ENCODE measurements at regions not wholly inside any gene's neighbourhood (a gene's known extent, or its start where the extent isn't known, plus 50 kb on each side); places are given as distances from the start of the nearest gene placed in this dataset.

GRCh38 chr18:76174451-76174850 lies 320.6 kb downstream of the ZNF516 start:
- no peak for TF ChIP-seq CTCF (conservative IDR thresholded peaks at IDR 0.05; ENCODE audit: low read depth, low read length)
- DNase-seq (ENCODE audit: low read depth): no peak
- H3K4me3 ChIP-seq (ENCODE audit: low read length): no peak overlapping the region

- no peak for TF ChIP-seq CTCF (conservative IDR thresholded peaks at IDR 0.05; ENCODE audit: low read depth, low read length)
- no peak for DNase-seq (ENCODE audit: low read depth)
- no peak overlapping the region for H3K4me3 ChIP-seq (ENCODE audit: low read length)
Measured at GRCh38 chr18:76169733-76170132, 325.3 kb downstream of the ZNF516 start.

DNA sequence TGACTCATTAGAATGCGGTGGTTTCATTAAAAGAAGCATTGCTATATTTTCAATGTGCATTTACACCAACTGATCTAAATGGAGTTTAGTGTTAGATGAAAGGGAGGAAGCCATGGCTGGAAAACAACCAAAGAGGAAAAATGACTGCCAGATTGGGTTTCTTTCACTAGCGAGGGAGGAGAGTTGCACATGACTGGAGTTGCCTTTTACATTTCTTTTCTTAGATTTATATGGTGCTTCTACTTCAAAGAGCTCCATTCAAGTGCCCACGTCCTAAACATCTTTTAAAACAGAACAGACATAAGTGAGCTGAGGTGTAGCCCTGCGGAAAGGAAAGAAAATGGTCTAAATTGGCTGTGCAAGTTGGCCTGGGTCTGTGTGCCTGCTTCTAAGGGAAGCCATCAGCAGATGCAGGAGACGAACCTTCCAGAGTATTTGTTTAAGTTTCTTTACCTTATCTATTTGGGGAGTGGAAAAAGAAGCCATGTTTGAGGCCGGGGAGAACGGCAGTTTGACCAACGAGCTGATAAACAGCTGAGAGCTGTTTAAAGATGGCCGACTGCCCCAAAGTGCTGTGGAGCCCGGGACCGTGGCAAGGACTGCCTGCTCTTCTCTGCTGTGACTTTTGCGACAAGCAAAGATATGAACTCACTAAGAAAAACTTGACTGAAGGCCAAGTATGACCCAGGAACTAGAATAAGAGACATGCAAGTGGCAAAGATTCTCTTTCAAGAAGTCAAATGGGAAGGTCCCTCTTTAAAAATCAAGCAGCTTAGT lies 327.0 kb downstream of the ZNF516 start:
- no peak overlapping the region for H3K4me3 ChIP-seq (ENCODE audit: low read length)
- no peak for DNase-seq (ENCODE audit: low read depth)
- no peak for TF ChIP-seq CTCF (conservative IDR thresholded peaks at IDR 0.05; ENCODE audit: low read depth, low read length)

- no peak for TF ChIP-seq CTCF (conservative IDR thresholded peaks at IDR 0.05; ENCODE audit: low read depth, low read length)
- H3K4me3 ChIP-seq (ENCODE audit: low read length): no peak overlapping the region
- no peak for DNase-seq (ENCODE audit: low read depth)
Measured at GRCh38 chr18:76167410-76167809, 327.6 kb downstream of the ZNF516 start.

DNA sequence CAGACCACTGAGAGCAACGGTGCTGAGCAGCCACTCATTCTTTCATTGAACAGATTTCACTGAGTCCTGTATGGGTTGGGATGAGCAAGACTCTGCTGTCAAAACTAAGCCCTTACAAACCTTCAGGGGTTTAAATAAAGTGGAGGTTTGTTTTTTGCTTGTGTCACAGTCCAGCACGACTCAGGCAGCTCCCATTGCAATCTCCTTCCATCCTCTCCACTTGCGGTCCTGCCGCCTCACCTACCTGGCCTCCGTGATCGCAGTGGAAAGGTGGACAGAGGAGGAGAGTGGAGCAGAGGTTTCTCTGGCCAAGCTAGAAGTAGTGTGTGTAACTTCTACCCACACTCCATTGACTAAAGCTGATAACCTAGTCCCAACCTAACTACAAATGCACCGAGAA lies 332.2 kb downstream of the ZNF516 start:
- DNase-seq (ENCODE audit: low read depth): no peak
- no peak for TF ChIP-seq CTCF (conservative IDR thresholded peaks at IDR 0.05; ENCODE audit: low read depth, low read length)
- no peak overlapping the region for H3K4me3 ChIP-seq (ENCODE audit: low read length)

- TF ChIP-seq CTCF (conservative IDR thresholded peaks at IDR 0.05; ENCODE audit: low read depth, low read length): no peak
- no peak overlapping the region for H3K4me3 ChIP-seq (ENCODE audit: low read length)
- no peak for DNase-seq (ENCODE audit: low read depth)
Measured at GRCh38 chr18:76161983-76162382, 333.1 kb downstream of the ZNF516 start.

GRCh38 chr18:76153691-76154090 lies 341.4 kb downstream of the ZNF516 start:
- no peak for TF ChIP-seq CTCF (conservative IDR thresholded peaks at IDR 0.05; ENCODE audit: low read depth, low read length)
- no peak overlapping the region for H3K4me3 ChIP-seq (ENCODE audit: low read length)
- DNase-seq (ENCODE audit: low read depth): no peak

Measured in retinal pigment epithelial cell (primary cell).